ENCODE measurements at regions not wholly inside any gene's neighbourhood (a gene's known extent, or its start where the extent isn't known, plus 50 kb on each side); places are given as distances from the start of the nearest gene placed in this dataset.

DNA sequence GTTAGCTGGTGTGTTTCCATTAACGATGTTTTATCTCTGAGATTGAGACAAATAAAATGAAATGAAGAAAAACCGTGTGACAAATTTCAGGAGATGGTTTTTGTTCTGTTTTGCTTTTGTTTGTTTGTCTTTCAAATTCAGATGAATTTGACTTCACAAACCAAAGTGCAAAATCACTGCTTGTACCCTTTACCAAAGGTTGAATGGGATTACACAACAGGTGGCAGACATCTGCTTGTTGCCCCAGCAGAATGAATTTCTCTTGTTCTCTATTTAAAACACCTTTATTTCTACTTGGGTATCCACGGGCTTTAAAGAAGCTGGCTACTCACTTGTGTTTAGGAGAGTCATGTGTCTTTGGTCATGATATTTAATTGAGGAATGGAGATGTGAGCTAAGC is 239.7 kb upstream of the CLNK start:
- H3K9ac ChIP-seq (ENCODE audit: low read length): no peak overlapping the region
- intact Hi-C loops (cut with micrococcal nuclease): no loop called here
- ChIA-PET POLR2A (no interaction called here), RAD21 (ENCODE audit: low non-redundant PET in 1 of 2, low total read pairs in 2 of 2, uncharacterized antibody in 2 of 2, unreplicated experiment in 2 of 2) (no interaction called here), CTCF (no interaction called here)
- H3K9me3 ChIP-seq (ENCODE audit: control insufficient read depth in 1 of 2, insufficient read depth in 1 of 2, low read depth in 1 of 2, low read length in 2 of 2): no peaks in the 10 kb centered on the region
- H3K4me3 ChIP-seq (replicated peaks in 1 of 2; ENCODE audit: low read depth in 1 of 2, low read length in 2 of 2): no peak overlapping the region
- no peaks in the 10 kb centered on the region for H3K79me2 ChIP-seq (ENCODE audit: insufficient read depth, low read length)
- ATAC-seq (no peak), DNase-seq (ENCODE audit: low read depth, low spot score) (no peak)
- no peak overlapping the region for H3K27ac ChIP-seq (ENCODE audit: low read depth, low read length)
- H4K20me1 ChIP-seq (ENCODE audit: insufficient read depth): no peaks in the 10 kb centered on the region
- BruUV-seq (replicated peaks): no TSS peak
- no peak overlapping the region for H3K4me2 ChIP-seq (ENCODE audit: low read length)
- H3K36me3 ChIP-seq (ENCODE audit: control insufficient read depth in 1 of 2, insufficient read depth in 2 of 2, low read length in 2 of 2): no peaks in the 10 kb centered on the region
- H2AFZ ChIP-seq (ENCODE audit: low read depth, low read length, poor library complexity, severe bottlenecking): no peak overlapping the region
- TF ChIP-seq JUND (IDR thresholded peaks at IDR 0.05) (no peak), ELF1 (IDR thresholded peaks at IDR 0.05; ENCODE audit: borderline replicate concordance, low read depth) (no peak), EGR1 (IDR thresholded peaks at IDR 0.05; ENCODE audit: low read depth) (no peak), TCF7L2 (IDR thresholded peaks at IDR 0.05; ENCODE audit: borderline replicate concordance, extremely low read depth, insufficient read depth, insufficient read length) (no peak), EZH2 (IDR thresholded peaks at IDR 0.05) (no peak), POLR2AphosphoS5 (IDR thresholded peaks at IDR 0.05; ENCODE audit: low read depth, low read length) (no peak), ZNF274 (IDR thresholded peaks at IDR 0.05; ENCODE audit: low read depth, low read length) (no peak), ZFX (IDR thresholded peaks at IDR 0.05) (no peak), EZH2phosphoT487 (IDR thresholded peaks at IDR 0.05; ENCODE audit: borderline replicate concordance) (no peak), SP1 (IDR thresholded peaks at IDR 0.05; ENCODE audit: low read depth) (no peak), YY1 (IDR thresholded peaks at IDR 0.05; ENCODE audit: extremely low read depth, insufficient replicate concordance, low read depth, low read length) (no peak), SRF (IDR thresholded peaks at IDR 0.05; ENCODE audit: low read depth) (no peak), CEBPB (IDR thresholded peaks at IDR 0.05; ENCODE audit: low read depth) (no peak), POLR2A (IDR thresholded peaks at IDR 0.05; ENCODE audit: borderline replicate concordance, extremely low read depth, insufficient read depth, insufficient read length) (no peak)
- TF ChIP-seq, protein P1, sequence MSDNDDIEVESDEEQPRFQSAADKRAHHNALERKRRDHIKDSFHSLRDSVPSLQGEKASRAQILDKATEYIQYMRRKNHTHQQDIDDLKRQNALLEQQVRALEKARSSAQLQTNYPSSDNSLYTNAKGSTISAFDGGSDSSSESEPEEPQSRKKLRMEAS (IDR thresholded peaks at IDR 0.05): no peak
- TF ChIP-seq, protein P2, sequence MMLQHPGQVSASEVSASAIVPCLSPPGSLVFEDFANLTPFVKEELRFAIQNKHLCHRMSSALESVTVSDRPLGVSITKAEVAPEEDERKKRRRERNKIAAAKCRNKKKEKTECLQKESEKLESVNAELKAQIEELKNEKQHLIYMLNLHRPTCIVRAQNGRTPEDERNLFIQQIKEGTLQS (IDR thresholded peaks at IDR 0.05): no peak
- TF ChIP-seq, protein P3, sequence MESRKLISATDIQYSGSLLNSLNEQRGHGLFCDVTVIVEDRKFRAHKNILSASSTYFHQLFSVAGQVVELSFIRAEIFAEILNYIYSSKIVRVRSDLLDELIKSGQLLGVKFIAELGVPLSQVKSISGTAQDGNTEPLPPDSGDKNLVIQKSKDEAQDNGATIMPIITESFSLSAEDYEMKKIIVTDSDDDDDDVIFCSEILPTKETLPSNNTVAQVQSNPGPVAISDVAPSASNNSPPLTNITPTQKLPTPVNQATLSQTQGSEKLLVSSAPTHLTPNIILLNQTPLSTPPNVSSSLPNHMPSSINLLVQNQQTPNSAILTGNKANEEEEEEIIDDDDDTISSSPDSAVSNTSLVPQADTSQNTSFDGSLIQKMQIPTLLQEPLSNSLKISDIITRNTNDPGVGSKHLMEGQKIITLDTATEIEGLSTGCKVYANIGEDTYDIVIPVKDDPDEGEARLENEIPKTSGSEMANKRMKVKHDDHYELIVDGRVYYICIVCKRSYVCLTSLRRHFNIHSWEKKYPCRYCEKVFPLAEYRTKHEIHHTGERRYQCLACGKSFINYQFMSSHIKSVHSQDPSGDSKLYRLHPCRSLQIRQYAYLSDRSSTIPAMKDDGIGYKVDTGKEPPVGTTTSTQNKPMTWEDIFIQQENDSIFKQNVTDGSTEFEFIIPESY (IDR thresholded peaks at IDR 0.05; ENCODE audit: extremely low read depth, insufficient replicate concordance, low read length): no peak
- no peaks in the 10 kb centered on the region for H3K27me3 ChIP-seq (ENCODE audit: insufficient read depth, low read length)
- no peaks in the 10 kb centered on the region for H3K9me2 ChIP-seq (ENCODE audit: insufficient read depth)
- H3K4me1 ChIP-seq (ENCODE audit: control insufficient read depth in 1 of 2, insufficient read depth in 2 of 2, low read length in 2 of 2): peaks cover 4 to 12% of the 10 kb centered on the region in 2 experiments; a peak in 3 of 4 replicates
